HEK293T (cell line): ENCODE measurements at regions not wholly inside any gene's neighbourhood (a gene's known extent, or its start where the extent isn't known, plus 50 kb on each side); places are given as distances from the start of the nearest gene placed in this dataset.

Experiments
- CTCF ChIA-PET: fragments of 350-600 bp; formaldehyde crosslinking; extraction: SDS; loops from one replicate; lab custom pipeline; 2021; ENCODE audit warnings: antibody characterized with exemption, inconsistent platforms; lab: Yijun Ruan, JAX
- POLR2A ChIA-PET: fragments of 350-600 bp; formaldehyde crosslinking; extraction: SDS; loops from one replicate; lab custom pipeline; 2020; ENCODE audit warnings: antibody characterized with exemption, inconsistent platforms; lab: Yijun Ruan, JAX
- DNase-seq: peaks from one replicate; pipeline ENCODE4 v3.0.0; 2012; ENCODE audit warnings: mixed read lengths; ENCODE audit errors: extremely low spot score
- ARNT ChIP-seq: fragments of 450-650 bp; IDR thresholded peaks from 2 replicates; pipeline ENCODE4 v1.6.1; 2017; ENCODE audit warnings: mild to moderate bottlenecking
- BHLHE40 ChIP-seq: fragments of 450-650 bp; IDR thresholded peaks from 2 replicates; pipeline ENCODE4 v1.6.1; 2016; ENCODE audit warnings: mild to moderate bottlenecking, moderate library complexity, borderline replicate concordance
- CTBP1 ChIP-seq: fragments of 450-650 bp; IDR thresholded peaks from 2 replicates; pipeline ENCODE4 v1.6.1; 2016; ENCODE audit warnings: borderline replicate concordance
- ELF4 ChIP-seq: fragments of 450-650 bp; IDR thresholded peaks from 2 replicates; pipeline ENCODE4 v1.6.1; 2017; ENCODE audit warnings: antibody characterized with exemption
- FOXA1 ChIP-seq: fragments of 450-650 bp; IDR thresholded peaks from 2 replicates; pipeline ENCODE4 v1.6.1; 2016; ENCODE audit warnings: mild to moderate bottlenecking
- FOXK2 ChIP-seq: fragments of 450-650 bp; IDR thresholded peaks from 2 replicates; pipeline ENCODE4 v1.6.1; 2016; ENCODE audit warnings: mild to moderate bottlenecking
- FOXM1 ChIP-seq: fragments of 450-650 bp; IDR thresholded peaks from 2 replicates; pipeline ENCODE4 v1.6.1; 2017; ENCODE audit warnings: mild to moderate bottlenecking, borderline replicate concordance
- HDGF ChIP-seq: fragments of 450-650 bp; IDR thresholded peaks from 2 replicates; pipeline ENCODE4 v1.6.1; 2017; ENCODE audit warnings: antibody characterized with exemption, borderline replicate concordance
- L3MBTL2 ChIP-seq: fragments of 450-650 bp; conservative IDR thresholded peaks from 2 replicates; pipeline ENCODE4 v1.6.1; 2016; ENCODE audit warnings: mild to moderate bottlenecking
- LEF1 ChIP-seq: fragments of 450-650 bp; IDR thresholded peaks from 2 replicates; pipeline ENCODE4 v1.6.1; 2017; ENCODE audit warnings: mild to moderate bottlenecking, borderline replicate concordance
- NFRKB ChIP-seq: fragments of 450-650 bp; IDR thresholded peaks from 2 replicates; pipeline ENCODE4 v1.6.1; 2016; ENCODE audit warnings: mild to moderate bottlenecking, moderate library complexity
- PKNOX1 ChIP-seq: fragments of 450-650 bp; IDR thresholded peaks from 2 replicates; pipeline ENCODE4 v1.6.1; 2016
- SP1 ChIP-seq: fragments of 450-650 bp; IDR thresholded peaks from 2 replicates; pipeline ENCODE4 v1.6.1; 2017
- SUZ12 ChIP-seq: fragments of 450-650 bp; IDR thresholded peaks from 2 replicates; pipeline ENCODE4 v1.6.1; 2016; ENCODE audit warnings: mild to moderate bottlenecking
- TARDBP ChIP-seq: fragments of 450-650 bp; IDR thresholded peaks from 2 replicates; pipeline ENCODE4 v1.6.1; 2016
- ZNF384 ChIP-seq: fragments of 450-650 bp; IDR thresholded peaks from 2 replicates; pipeline ENCODE4 v1.6.1; 2016

- DNase-seq = no peak
- CTCF ChIA-PET = no interaction called here
- TF ChIP-seq FOXM1 = no peak
- TF ChIP-seq L3MBTL2 = no peak
- no peak for TF ChIP-seq SP1
- POLR2A ChIA-PET = no interaction called here
Measured at GRCh38 chr4:38572793-38573192, 91.2 kb upstream of the KLF3 start.

- ChIA-PET CTCF (no interaction called here), POLR2A (no interaction called here)
- DNase-seq = no peak
- TF ChIP-seq ZNF384 = no peak
- no peak for TF ChIP-seq PKNOX1
- TF ChIP-seq FOXK2 = no peak
- TF ChIP-seq LEF1 = no peak
- no peak for TF ChIP-seq NFRKB
- TF ChIP-seq FOXM1 = no peak
- TF ChIP-seq HDGF = no peak
- no peak for TF ChIP-seq SP1
- no peak for TF ChIP-seq CTBP1
- no peak for TF ChIP-seq BHLHE40
- no peak for TF ChIP-seq ELF4
- no peak for TF ChIP-seq SUZ12
- TF ChIP-seq ARNT = no peak
- no peak for TF ChIP-seq L3MBTL2
- TF ChIP-seq TARDBP = no peak
Measured at GRCh38 chr4:38574559-38575333, 89.3 kb upstream of the KLF3 start.

GRCh38 chr4:38576767-38577166 is 87.2 kb upstream of the KLF3 start:
- POLR2A ChIA-PET = no interaction called here
- DNase-seq = no peak
- no peak for TF ChIP-seq SP1
- no peak for TF ChIP-seq ARNT
- TF ChIP-seq ZNF384 = no peak
- CTCF ChIA-PET = interaction anchor here (0.6 kb wide), 1 partner anchor 321 kb away, joined by 4 read pairs; no protein-coding TSS in a partner anchor

- ChIA-PET POLR2A (no interaction called here), CTCF (interaction anchor here (0.6 kb wide), 1 partner anchor 320 kb away, joined by 4 read pairs; no protein-coding TSS in a partner anchor)
- no peak for DNase-seq
- TF ChIP-seq FOXM1 (no peak), ZNF384 (no peak), L3MBTL2 (no peak), NFRKB (no peak), HDGF (no peak), ARNT (no peak), SUZ12 (no peak), ELF4 (no peak)
Measured at GRCh38 chr4:38577462-38577861, 86.5 kb upstream of the KLF3 start.

GRCh38 chr4:38581426-38582106 is 82.4 kb upstream of the KLF3 start:
- no peak for DNase-seq
- no peak for TF ChIP-seq ZNF384
- ChIA-PET CTCF (interaction anchor here (0.7 kb wide), 1 partner anchor 262 kb away, joined by 4 read pairs; no protein-coding TSS in a partner anchor), POLR2A (no interaction called here)

GRCh38 chr4:38582445-38582844 is 81.6 kb upstream of the KLF3 start:
- TF ChIP-seq PKNOX1 (no peak), SUZ12 (no peak), L3MBTL2 (no peak), SP1 (no peak), ELF4 (no peak), FOXK2 (no peak), BHLHE40 (no peak), TARDBP (no peak), FOXA1 (no peak), FOXM1 (no peak), HDGF (no peak), NFRKB (no peak), ZNF384 (no peak)
- no peak for DNase-seq
- ChIA-PET POLR2A (no interaction called here), CTCF (no interaction called here)

- TF ChIP-seq LEF1 = no peak
- no peak for TF ChIP-seq SUZ12
- TF ChIP-seq BHLHE40 = no peak
- no peak for TF ChIP-seq SP1
- no peak for DNase-seq
- POLR2A ChIA-PET = no interaction called here
- CTCF ChIA-PET = no interaction called here
Measured at GRCh38 chr4:38582889-38583470, 81.0 kb upstream of the KLF3 start.
